Epithelial cell of proximal tubule (primary cell): ENCODE measurements at regions not wholly inside any gene's neighbourhood (a gene's known extent, or its start where the extent isn't known, plus 50 kb on each side); places are given as distances from the start of the nearest gene placed in this dataset.

Source experiments
- DNase-seq: peaks from one replicate; pipeline ENCODE4 v3.0.0-alpha.2; 2011; ENCODE audit warnings: low read depth
- H3K4me3 ChIP-seq: 2 replicates; pipeline ENCODE4 v1.5.1; 2011; ENCODE audit warnings: low read depth, mild to moderate bottlenecking, low read length
- CTCF ChIP-seq: conservative IDR thresholded peaks from 2 replicates; pipeline ENCODE4 v1.5.1; 2012; ENCODE audit warnings: low read depth, mild to moderate bottlenecking, low read length

GRCh38 chr17:69945698-69946185 lies 129.3 kb upstream of the KCNJ16 start:
- DNase-seq, result peak; percentile 13
- H3K4me3 ChIP-seq, result no peak overlapping the region
- no peak for TF ChIP-seq CTCF

GRCh38 chr17:69947027-69947759 lies 127.8 kb upstream of the KCNJ16 start:
- H3K4me3 ChIP-seq, result no peak overlapping the region
- DNase-seq, result no peak
- TF ChIP-seq CTCF, result no peak

GRCh38 chr17:69948406-69948805 lies 126.6 kb upstream of the KCNJ16 start:
- no peak for TF ChIP-seq CTCF
- no peak for DNase-seq
- no peak overlapping the region for H3K4me3 ChIP-seq

- TF ChIP-seq CTCF, result no peak
- no peak for DNase-seq
- no peak overlapping the region for H3K4me3 ChIP-seq
Measured at GRCh38 chr17:69949496-69949895, 125.5 kb upstream of the KCNJ16 start.

GRCh38 chr17:69949973-69950695 lies 124.9 kb upstream of the KCNJ16 start:
- no peak overlapping the region for H3K4me3 ChIP-seq
- DNase-seq, result no peak
- TF ChIP-seq CTCF, result no peak

- no peak overlapping the region for H3K4me3 ChIP-seq
- TF ChIP-seq CTCF, result no peak
- DNase-seq, result no peak
Measured at GRCh38 chr17:69950701-69951418, 124.2 kb upstream of the KCNJ16 start.
